Breast epithelium (tissue), 3 donors: ENCODE measurements at regions not wholly inside any gene's neighbourhood (a gene's known extent, or its start where the extent isn't known, plus 50 kb on each side); places are given as distances from the start of the nearest gene placed in this dataset.

Experiments used
- CTCF ChIP-seq, 3 donors: fragments of 450-650 bp; IDR thresholded peaks; one replicate each; pipeline ENCODE4 v1.5.1; 2016 to 2017; ENCODE audit warnings: antibody characterized with exemption in 3 of 3, mild to moderate bottlenecking in 3 of 3, moderate library complexity in 3 of 3
- POLR2A ChIP-seq: fragments of 450-650 bp; IDR thresholded peaks from one replicate; pipeline ENCODE4 v1.6.1; 2016; ENCODE audit warnings: antibody characterized with exemption, mild to moderate bottlenecking, moderate library complexity
- POLR2AphosphoS5 ChIP-seq, 3 donors: sonication (generic); formaldehyde crosslinking; IDR thresholded peaks; one replicate each; pipeline ENCODE4 v1.6.1; 2017; ENCODE audit warnings: antibody characterized with exemption in 3 of 3

DNA sequence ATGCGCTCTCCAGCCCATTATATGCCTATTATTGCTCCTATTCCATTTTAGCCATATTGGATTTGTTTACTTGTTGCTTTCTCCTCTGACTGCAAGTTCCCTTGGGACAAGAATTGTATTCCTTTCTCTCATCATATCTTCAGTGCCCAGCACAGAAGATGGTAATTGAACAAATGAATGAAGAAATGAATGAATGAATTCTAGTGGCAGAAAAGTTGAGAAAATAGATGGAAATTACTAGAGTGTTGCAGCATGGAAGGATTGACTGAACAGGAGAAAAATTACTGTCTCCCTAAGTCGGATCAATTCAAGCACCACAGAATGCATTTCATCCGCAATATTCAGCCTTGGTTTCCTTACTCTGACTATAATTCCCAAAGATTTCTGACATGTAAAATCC is 1243.2 kb downstream of the SORCS1 start:
- TF ChIP-seq CTCF (IDR thresholded peaks at IDR 0.05) (no peak), POLR2A (no peak), POLR2AphosphoS5 (IDR thresholded peaks at IDR 0.05) (no peak)
